GM12891 (cell line): ENCODE measurements at regions not wholly inside any gene's neighbourhood (a gene's known extent, or its start where the extent isn't known, plus 50 kb on each side); places are given as distances from the start of the nearest gene placed in this dataset.
"Not testable (repeated sequence)": the region's sequence is repeated elsewhere in the genome, so short reads cannot be mapped to it uniquely, and the experiment has no call there.

ENCODE experiments used
- POLR2A ChIP-seq: IDR thresholded peaks from 2 replicates; pipeline ENCODE4 v1.6.1; 2011; ENCODE audit warnings: low read depth, low read length, control low read depth
- POLR2AphosphoS5 ChIP-seq: IDR thresholded peaks from 2 replicates; pipeline ENCODE4 v1.6.1; 2011; ENCODE audit warnings: low read depth, low read length, control low read depth
- SPI1 ChIP-seq: IDR thresholded peaks from 2 replicates; pipeline ENCODE4 v1.6.1; 2011; ENCODE audit warnings: low read depth, low read length, control low read depth
- TAF1 ChIP-seq: IDR thresholded peaks from 2 replicates; pipeline ENCODE4 v1.6.1; 2011; ENCODE audit warnings: low read depth, low read length, control low read depth

DNA sequence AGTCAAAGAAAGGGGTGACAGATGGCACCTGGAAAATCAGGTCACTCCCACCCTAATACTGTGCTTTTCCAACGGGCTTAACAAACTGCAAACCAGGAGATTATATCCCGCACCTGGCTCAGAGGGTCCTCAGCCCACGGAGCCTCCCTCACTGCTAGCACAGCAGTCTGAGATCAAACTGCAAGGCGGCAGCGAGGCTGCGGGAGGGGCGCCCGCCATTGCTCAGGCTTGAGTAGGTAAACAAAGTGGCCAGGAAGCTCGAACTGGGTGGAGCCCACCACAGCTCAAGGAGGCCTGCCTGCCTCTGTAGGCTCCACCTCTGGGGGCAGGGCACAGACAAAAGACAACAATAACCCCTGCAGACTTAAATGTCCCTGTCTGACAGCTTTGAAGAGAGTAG is 445.6 kb upstream of the OLFM3 start:
- not testable (repeated sequence) for TF ChIP-seq POLR2A, POLR2AphosphoS5, TAF1, SPI1
